ENCODE measurements at regions not wholly inside any gene's neighbourhood (a gene's known extent, or its start where the extent isn't known, plus 50 kb on each side); places are given as distances from the start of the nearest gene placed in this dataset.

GRCh38 chr5:125333416-125333815 is 587.0 kb upstream of the ZNF608 start:
- in situ Hi-C loops (cut with HindIII; ENCODE audit: low pct_unique_long_range_greater_than_20kb, low sequenced_read_pairs) = no loop called here
- CTCF ChIA-PET = no interaction called here
- intact Hi-C loops (cut with micrococcal nuclease; ENCODE audit: unreplicated experiment) = no loop called here

GRCh38 chr5:125336401-125336800 is 590.0 kb upstream of the ZNF608 start:
- ChIA-PET CTCF (no interaction called here), POLR2A (no interaction called here)
- H3K27ac ChIP-seq (ENCODE audit: low read length) = peak overlapping the region; percentile 60; the same call in 1 of the 2 replicates
- intact Hi-C loops (cut with micrococcal nuclease; ENCODE audit: unreplicated experiment) = no loop called here
- no peaks in the 10 kb centered on the region for H3K36me3 ChIP-seq (ENCODE audit: control insufficient read depth, insufficient read depth, low read length)
- ATAC-seq = no peak
- DNase-seq (ENCODE audit: low read depth, low spot score) = no peak
- H3K27me3 ChIP-seq (ENCODE audit: control insufficient read depth, insufficient read depth, low read length) = no peaks in the 10 kb centered on the region
- no TSS peak for BruUV-seq (replicated peaks)
- no peaks in the 10 kb centered on the region for H3K9me3 ChIP-seq (ENCODE audit: control insufficient read depth, insufficient read depth, low read depth, low read length)
- in situ Hi-C loops (cut with HindIII; ENCODE audit: low pct_unique_long_range_greater_than_20kb, low sequenced_read_pairs) = no loop called here
- no peak for TF ChIP-seq SIN3A (IDR thresholded peaks at IDR 0.05; ENCODE audit: borderline replicate concordance, insufficient read depth, low read depth, low read length)
- no peak for TF ChIP-seq CTCF (IDR thresholded peaks at IDR 0.05)
- TF ChIP-seq TCF7L2 (IDR thresholded peaks at IDR 0.05; ENCODE audit: low read depth, low read length) = no peak
- no peak for TF ChIP-seq REST (IDR thresholded peaks at IDR 0.05; ENCODE audit: insufficient read depth in 1 of 2, low read depth in 2 of 2, low read length in 1 of 2)
- TF ChIP-seq POLR2AphosphoS5 (IDR thresholded peaks at IDR 0.05; ENCODE audit: low read depth, low read length) = no peak
- H3K4me1 ChIP-seq (ENCODE audit: control insufficient read depth, insufficient read depth, low read length) = 0 out of 2 replicates have a peak, but pooled peaks cover 3% of the 10 kb centered on the region
- no peak overlapping the region for H3K4me3 ChIP-seq (ENCODE audit: low read depth in 2 of 2, low read length in 2 of 2)

More at GRCh38 chr5:125333416-125333815, 587.0 kb upstream of the ZNF608 start:
- no peaks in the 10 kb centered on the region for H3K9me3 ChIP-seq (ENCODE audit: control insufficient read depth, insufficient read depth, low read depth, low read length)
- TF ChIP-seq POLR2AphosphoS5 (IDR thresholded peaks at IDR 0.05; ENCODE audit: low read depth, low read length) = no peak
- TF ChIP-seq REST (IDR thresholded peaks at IDR 0.05; ENCODE audit: insufficient read depth in 1 of 2, low read depth in 2 of 2, low read length in 1 of 2) = no peak
- TF ChIP-seq SIN3A (IDR thresholded peaks at IDR 0.05; ENCODE audit: borderline replicate concordance, insufficient read depth, low read depth, low read length) = no peak
- TF ChIP-seq CTCF (IDR thresholded peaks at IDR 0.05) = no peak
- no peak for TF ChIP-seq TCF7L2 (IDR thresholded peaks at IDR 0.05; ENCODE audit: low read depth, low read length)
- no peaks in the 10 kb centered on the region for H3K36me3 ChIP-seq (ENCODE audit: control insufficient read depth, insufficient read depth, low read length)
- no peak for DNase-seq (ENCODE audit: low read depth, low spot score)
- no peak overlapping the region; the same call in 1 of the 2 replicates for H3K27ac ChIP-seq (ENCODE audit: low read length)
- no TSS peak for BruUV-seq (replicated peaks)
- H3K27me3 ChIP-seq (ENCODE audit: control insufficient read depth, insufficient read depth, low read length) = no peaks in the 10 kb centered on the region
- H3K4me3 ChIP-seq (ENCODE audit: low read depth in 2 of 2, low read length in 2 of 2) = no peak overlapping the region
- POLR2A ChIA-PET = no interaction called here
- H3K4me1 ChIP-seq (ENCODE audit: control insufficient read depth, insufficient read depth, low read length) = 0 out of 2 replicates have a peak, but pooled peaks cover 3% of the 10 kb centered on the region
- no peak for ATAC-seq
